Endothelial cell of umbilical vein (primary cell): ENCODE measurements at regions not wholly inside any gene's neighbourhood (a gene's known extent, or its start where the extent isn't known, plus 50 kb on each side); places are given as distances from the start of the nearest gene placed in this dataset.

Experiments used
- POLR2A ChIP-seq: IDR thresholded peaks from 2 replicates; pipeline ENCODE4 v1.6.1; 2012; ENCODE audit warnings: low read depth, mild to moderate bottlenecking, control low read depth, low read length
- TF ChIP-seq, protein P1 (sequence below), 2 donors: IDR thresholded peaks; 1 replicate in 1 of 2; 2 replicates in 1 of 2; pipeline ENCODE4 v1.5.1; 2011; ENCODE audit warnings: low read length in 2 of 2, mild to moderate bottlenecking in 2 of 2, moderate library complexity in 2 of 2, control low read depth in 1 of 2, inconsistent platforms in 1 of 2, low read depth in 1 of 2; ENCODE audit not compliant: insufficient read depth in 1 of 2; ENCODE audit errors: extremely low read depth in 1 of 2

- TF ChIP-seq, protein P1, sequence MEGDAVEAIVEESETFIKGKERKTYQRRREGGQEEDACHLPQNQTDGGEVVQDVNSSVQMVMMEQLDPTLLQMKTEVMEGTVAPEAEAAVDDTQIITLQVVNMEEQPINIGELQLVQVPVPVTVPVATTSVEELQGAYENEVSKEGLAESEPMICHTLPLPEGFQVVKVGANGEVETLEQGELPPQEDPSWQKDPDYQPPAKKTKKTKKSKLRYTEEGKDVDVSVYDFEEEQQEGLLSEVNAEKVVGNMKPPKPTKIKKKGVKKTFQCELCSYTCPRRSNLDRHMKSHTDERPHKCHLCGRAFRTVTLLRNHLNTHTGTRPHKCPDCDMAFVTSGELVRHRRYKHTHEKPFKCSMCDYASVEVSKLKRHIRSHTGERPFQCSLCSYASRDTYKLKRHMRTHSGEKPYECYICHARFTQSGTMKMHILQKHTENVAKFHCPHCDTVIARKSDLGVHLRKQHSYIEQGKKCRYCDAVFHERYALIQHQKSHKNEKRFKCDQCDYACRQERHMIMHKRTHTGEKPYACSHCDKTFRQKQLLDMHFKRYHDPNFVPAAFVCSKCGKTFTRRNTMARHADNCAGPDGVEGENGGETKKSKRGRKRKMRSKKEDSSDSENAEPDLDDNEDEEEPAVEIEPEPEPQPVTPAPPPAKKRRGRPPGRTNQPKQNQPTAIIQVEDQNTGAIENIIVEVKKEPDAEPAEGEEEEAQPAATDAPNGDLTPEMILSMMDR (IDR thresholded peaks at IDR 0.05; ENCODE audit: extremely low read depth in 1 of 2, insufficient read depth in 1 of 2, low read depth in 1 of 2, low read length in 2 of 2): no peak
- no peak for TF ChIP-seq POLR2A
Observed at GRCh38 chr4:188316391-188316790, 177.2 kb downstream of the TRIML1 start.
